NT2/D1 (cell line): ENCODE measurements at regions not wholly inside any gene's neighbourhood (a gene's known extent, or its start where the extent isn't known, plus 50 kb on each side); places are given as distances from the start of the nearest gene placed in this dataset.

Source experiments
- SUZ12 ChIP-seq: IDR thresholded peaks from 2 replicates; pipeline ENCODE4 v1.6.1; 2011; ENCODE audit not compliant: insufficient read length, insufficient read depth; ENCODE audit errors: extremely low read depth
- YY1 ChIP-seq: IDR thresholded peaks from 2 replicates; pipeline ENCODE4 v1.6.1; 2011; ENCODE audit not compliant: insufficient read length, insufficient read depth
- ZNF274 ChIP-seq: IDR thresholded peaks from 2 replicates; pipeline ENCODE4 v1.6.1; 2011; ENCODE audit warnings: mild to moderate bottlenecking, low read depth, low read length

DNA sequence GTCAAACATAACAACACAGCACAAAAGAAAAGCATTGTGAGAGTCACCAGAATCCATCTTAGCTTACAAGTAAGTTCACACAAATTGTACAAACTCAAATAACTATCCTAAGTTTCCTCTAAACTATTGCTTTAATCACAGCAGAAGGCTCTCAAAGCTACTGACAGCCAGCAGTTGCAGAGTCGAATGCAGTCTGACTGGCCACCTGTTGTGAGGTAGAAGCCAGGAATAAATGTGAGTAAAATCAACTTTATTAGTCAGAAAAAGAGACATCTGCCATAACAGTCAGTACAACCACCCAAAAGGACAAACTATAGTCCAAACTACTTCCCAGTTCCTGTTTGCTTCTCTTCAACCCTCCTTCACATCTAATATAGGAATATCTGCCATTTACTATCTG, 231.7 kb upstream of the USP15 start:
- TF ChIP-seq YY1 = no peak
- TF ChIP-seq ZNF274 = no peak
- TF ChIP-seq SUZ12 = no peak
